ENCODE measurements at regions not wholly inside any gene's neighbourhood (a gene's known extent, or its start where the extent isn't known, plus 50 kb on each side); places are given as distances from the start of the nearest gene placed in this dataset.

- no peaks in the 10 kb centered on the region for H3K36me3 ChIP-seq (ENCODE audit: control insufficient read depth in 2 of 2, insufficient read depth in 1 of 2, low read length in 2 of 2)
- H3K27ac ChIP-seq (ENCODE audit: extremely low read depth, low read depth, low read length), result no peak overlapping the region
- H3K4me1 ChIP-seq (ENCODE audit: control insufficient read depth, insufficient read depth, low read length), result no peaks in the 10 kb centered on the region
- ChIA-PET POLR2A (no interaction called here), CTCF (no interaction called here)
- TF ChIP-seq ZSCAN30 (tag by site-specific recombination; IDR thresholded peaks at IDR 0.05), result no peak
- TF ChIP-seq, protein P1, sequence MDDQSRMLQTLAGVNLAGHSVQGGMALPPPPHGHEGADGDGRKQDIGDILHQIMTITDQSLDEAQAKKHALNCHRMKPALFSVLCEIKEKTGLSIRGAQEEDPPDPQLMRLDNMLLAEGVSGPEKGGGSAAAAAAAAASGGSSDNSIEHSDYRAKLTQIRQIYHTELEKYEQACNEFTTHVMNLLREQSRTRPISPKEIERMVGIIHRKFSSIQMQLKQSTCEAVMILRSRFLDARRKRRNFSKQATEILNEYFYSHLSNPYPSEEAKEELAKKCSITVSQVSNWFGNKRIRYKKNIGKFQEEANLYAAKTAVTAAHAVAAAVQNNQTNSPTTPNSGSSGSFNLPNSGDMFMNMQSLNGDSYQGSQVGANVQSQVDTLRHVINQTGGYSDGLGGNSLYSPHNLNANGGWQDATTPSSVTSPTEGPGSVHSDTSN (CRISPR knock-in tag; IDR thresholded peaks at IDR 0.05), result no peak
- TF ChIP-seq OSR2 (tag by site-specific recombination; IDR thresholded peaks at IDR 0.05), result no peak
- TF ChIP-seq, protein P2, sequence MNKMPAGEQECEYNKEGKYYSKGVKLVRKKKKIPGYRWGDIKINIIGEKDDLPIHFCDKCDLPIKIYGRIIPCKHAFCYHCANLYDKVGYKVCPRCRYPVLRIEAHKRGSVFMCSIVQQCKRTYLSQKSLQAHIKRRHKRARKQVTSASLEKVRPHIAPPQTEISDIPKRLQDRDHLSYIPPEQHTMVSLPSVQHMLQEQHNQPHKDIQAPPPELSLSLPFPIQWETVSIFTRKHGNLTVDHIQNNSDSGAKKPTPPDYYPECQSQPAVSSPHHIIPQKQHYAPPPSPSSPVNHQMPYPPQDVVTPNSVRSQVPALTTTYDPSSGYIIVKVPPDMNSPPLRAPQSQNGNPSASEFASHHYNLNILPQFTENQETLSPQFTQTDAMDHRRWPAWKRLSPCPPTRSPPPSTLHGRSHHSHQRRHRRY (tag by site-specific recombination; IDR thresholded peaks at IDR 0.05), result no peak
- TF ChIP-seq, protein P3, sequence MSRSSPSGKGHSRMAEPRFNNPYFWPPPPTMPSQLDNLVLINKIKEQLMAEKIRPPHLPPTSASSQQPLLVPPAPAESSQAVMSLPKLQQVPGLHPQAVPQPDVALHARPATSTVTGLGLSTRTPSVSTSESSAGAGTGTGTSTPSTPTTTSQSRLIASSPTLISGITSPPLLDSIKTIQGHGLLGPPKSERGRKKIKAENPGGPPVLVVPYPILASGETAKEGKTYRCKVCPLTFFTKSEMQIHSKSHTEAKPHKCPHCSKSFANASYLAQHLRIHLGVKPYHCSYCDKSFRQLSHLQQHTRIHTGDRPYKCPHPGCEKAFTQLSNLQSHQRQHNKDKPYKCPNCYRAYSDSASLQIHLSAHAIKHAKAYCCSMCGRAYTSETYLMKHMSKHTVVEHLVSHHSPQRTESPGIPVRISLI (tag by site-specific recombination; IDR thresholded peaks at IDR 0.05), result no peak
- no peak for TF ChIP-seq SCRT2 (tag by site-specific recombination; IDR thresholded peaks at IDR 0.05)
- no peak for TF ChIP-seq ZNF555 (tag by site-specific recombination; conservative IDR thresholded peaks at IDR 0.05)
- TF ChIP-seq, protein P4, sequence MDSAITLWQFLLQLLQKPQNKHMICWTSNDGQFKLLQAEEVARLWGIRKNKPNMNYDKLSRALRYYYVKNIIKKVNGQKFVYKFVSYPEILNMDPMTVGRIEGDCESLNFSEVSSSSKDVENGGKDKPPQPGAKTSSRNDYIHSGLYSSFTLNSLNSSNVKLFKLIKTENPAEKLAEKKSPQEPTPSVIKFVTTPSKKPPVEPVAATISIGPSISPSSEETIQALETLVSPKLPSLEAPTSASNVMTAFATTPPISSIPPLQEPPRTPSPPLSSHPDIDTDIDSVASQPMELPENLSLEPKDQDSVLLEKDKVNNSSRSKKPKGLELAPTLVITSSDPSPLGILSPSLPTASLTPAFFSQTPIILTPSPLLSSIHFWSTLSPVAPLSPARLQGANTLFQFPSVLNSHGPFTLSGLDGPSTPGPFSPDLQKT (IDR thresholded peaks at IDR 0.05; ENCODE audit: borderline replicate concordance, low read depth, low read length), result no peak
- TF ChIP-seq HOXD13 (CRISPR knock-in tag; IDR thresholded peaks at IDR 0.05; ENCODE audit: borderline replicate concordance), result no peak
- no peak for TF ChIP-seq ZNF768 (tag by site-specific recombination; IDR thresholded peaks at IDR 0.05)
- no peak for TF ChIP-seq SALL2 (tag by site-specific recombination; IDR thresholded peaks at IDR 0.05; ENCODE audit: borderline replicate concordance)
- TF ChIP-seq KLF16 (tag by site-specific recombination; IDR thresholded peaks at IDR 0.05), result no peak
- TF ChIP-seq KLF1 (tag by site-specific recombination; IDR thresholded peaks at IDR 0.05), result no peak
- TF ChIP-seq, protein P5, sequence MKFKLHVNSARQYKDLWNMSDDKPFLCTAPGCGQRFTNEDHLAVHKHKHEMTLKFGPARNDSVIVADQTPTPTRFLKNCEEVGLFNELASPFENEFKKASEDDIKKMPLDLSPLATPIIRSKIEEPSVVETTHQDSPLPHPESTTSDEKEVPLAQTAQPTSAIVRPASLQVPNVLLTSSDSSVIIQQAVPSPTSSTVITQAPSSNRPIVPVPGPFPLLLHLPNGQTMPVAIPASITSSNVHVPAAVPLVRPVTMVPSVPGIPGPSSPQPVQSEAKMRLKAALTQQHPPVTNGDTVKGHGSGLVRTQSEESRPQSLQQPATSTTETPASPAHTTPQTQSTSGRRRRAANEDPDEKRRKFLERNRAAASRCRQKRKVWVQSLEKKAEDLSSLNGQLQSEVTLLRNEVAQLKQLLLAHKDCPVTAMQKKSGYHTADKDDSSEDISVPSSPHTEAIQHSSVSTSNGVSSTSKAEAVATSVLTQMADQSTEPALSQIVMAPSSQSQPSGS (tag by site-specific recombination; IDR thresholded peaks at IDR 0.05; ENCODE audit: low read depth), result no peak
- TF ChIP-seq ZNF311 (tag by site-specific recombination; IDR thresholded peaks at IDR 0.05; ENCODE audit: borderline replicate concordance), result no peak
- TF ChIP-seq ZNF701 (tag by site-specific recombination; IDR thresholded peaks at IDR 0.05), result no peak
- TF ChIP-seq REPIN1 (tag by site-specific recombination; IDR thresholded peaks at IDR 0.05; ENCODE audit: low read depth), result no peak
- TF ChIP-seq ZNF10 (tag by site-specific recombination; IDR thresholded peaks at IDR 0.05), result no peak
- no peak for TF ChIP-seq ZNF18 (tag by site-specific recombination; IDR thresholded peaks at IDR 0.05)
- no peak for TF ChIP-seq ZNF549 (tag by site-specific recombination; IDR thresholded peaks at IDR 0.05)
- H3K9me3 ChIP-seq (ENCODE audit: control insufficient read depth, insufficient read depth, low read depth, low read length), result no peaks in the 10 kb centered on the region
- no peak overlapping the region for H3K4me3 ChIP-seq (ENCODE audit: low read depth, low read length)
Observed at GRCh38 chr4:187268940-187269339, 545.3 kb upstream of the FAT1 start.

Data from HEK293 (cell line).